ENCODE measurements at regions not wholly inside any gene's neighbourhood (a gene's known extent, or its start where the extent isn't known, plus 50 kb on each side); places are given as distances from the start of the nearest gene placed in this dataset.

- no peaks in the 10 kb centered on the region for H3K36me3 ChIP-seq (replicated peaks; ENCODE audit: control insufficient read depth, insufficient read depth, low read length)
- DNase-seq, result no peak
- no peaks in the 10 kb centered on the region for H3K27me3 ChIP-seq (ENCODE audit: control insufficient read depth, insufficient read depth, low read length)
- H3K4me3 ChIP-seq (ENCODE audit: insufficient read depth, low read depth, low read length), result no peak overlapping the region
These were observed 63.5 kb downstream of the PCDH18 start for GRCh38 chr4:137468836-137469235.

- DNase-seq, result no peak
- Histone ChIP-seq H3K27me3 (ENCODE audit: control insufficient read depth, insufficient read depth, low read length) (no peaks in the 10 kb centered on the region), H3K4me3 (ENCODE audit: insufficient read depth, low read depth, low read length) (no peak overlapping the region), H3K36me3 (replicated peaks; ENCODE audit: control insufficient read depth, insufficient read depth, low read length) (no peaks in the 10 kb centered on the region)
These were observed 64.8 kb downstream of the PCDH18 start for GRCh38 chr4:137467537-137467936.

DNA sequence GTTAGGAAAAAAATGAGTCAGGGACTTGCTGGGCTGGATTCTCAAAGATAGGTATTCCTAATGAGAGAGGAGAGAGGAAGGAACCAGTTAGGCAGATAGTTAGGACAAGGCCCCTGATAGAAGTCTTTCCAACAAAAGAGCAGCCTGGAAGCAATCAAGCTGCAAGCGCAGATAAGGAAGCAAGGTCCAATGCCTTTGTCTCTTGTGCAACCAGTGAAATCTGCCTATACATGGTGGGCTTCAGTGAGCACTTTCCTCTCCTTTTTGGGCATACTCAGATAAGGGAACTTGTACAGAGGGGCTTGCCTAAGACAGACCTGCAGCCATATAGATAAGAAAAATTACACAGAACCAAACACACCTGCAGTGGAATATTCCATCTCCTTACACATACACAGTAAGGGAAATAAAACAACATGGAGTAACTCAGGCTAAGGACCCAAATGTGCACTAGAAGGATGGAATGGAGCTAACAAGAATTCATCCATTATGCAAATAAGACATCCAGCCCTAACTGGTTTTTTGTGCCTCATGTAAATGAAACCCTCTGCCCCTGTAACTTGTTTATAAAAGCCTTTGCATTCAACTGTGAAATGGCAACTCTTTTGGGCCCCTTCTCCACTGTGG lies 68.8 kb downstream of the PCDH18 start:
- DNase-seq, result no peak
- Histone ChIP-seq H3K27me3 (ENCODE audit: control insufficient read depth, insufficient read depth, low read length) (no peaks in the 10 kb centered on the region), H3K36me3 (replicated peaks; ENCODE audit: control insufficient read depth, insufficient read depth, low read length) (no peaks in the 10 kb centered on the region), H3K4me3 (ENCODE audit: insufficient read depth, low read depth, low read length) (no peak overlapping the region)

GRCh38 chr4:137455647-137456321 lies 76.5 kb downstream of the PCDH18 start:
- no peak for DNase-seq
- H3K4me3 ChIP-seq (ENCODE audit: insufficient read depth, low read depth, low read length), result no peak overlapping the region
- no peaks in the 10 kb centered on the region for H3K36me3 ChIP-seq (replicated peaks; ENCODE audit: control insufficient read depth, insufficient read depth, low read length)
- no peaks in the 10 kb centered on the region for H3K27me3 ChIP-seq (ENCODE audit: control insufficient read depth, insufficient read depth, low read length)

DNA sequence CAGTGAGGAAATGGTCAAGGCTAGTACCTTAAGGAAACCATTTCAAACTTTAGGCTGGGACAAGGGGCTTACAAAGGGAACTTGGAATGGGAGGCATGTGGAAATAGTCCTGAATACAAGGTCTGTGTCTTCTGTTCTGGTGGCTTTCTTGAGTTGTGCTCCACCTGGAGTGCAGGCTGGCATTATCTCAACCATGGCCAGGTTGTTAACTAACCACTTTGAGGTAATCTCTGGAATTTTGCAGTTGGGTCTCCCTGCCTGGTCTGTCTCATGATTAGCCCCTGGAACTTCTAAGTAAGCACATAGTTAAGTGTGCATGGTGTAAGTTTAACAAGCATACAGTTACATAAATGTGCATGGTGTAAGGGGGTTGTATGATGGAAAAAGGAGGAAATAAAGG lies 77.5 kb downstream of the PCDH18 start:
- no peaks in the 10 kb centered on the region for H3K27me3 ChIP-seq (ENCODE audit: control insufficient read depth, insufficient read depth, low read length)
- no peak for DNase-seq
- no peak overlapping the region for H3K4me3 ChIP-seq (ENCODE audit: insufficient read depth, low read depth, low read length)
- no peaks in the 10 kb centered on the region for H3K36me3 ChIP-seq (replicated peaks; ENCODE audit: control insufficient read depth, insufficient read depth, low read length)

DNA sequence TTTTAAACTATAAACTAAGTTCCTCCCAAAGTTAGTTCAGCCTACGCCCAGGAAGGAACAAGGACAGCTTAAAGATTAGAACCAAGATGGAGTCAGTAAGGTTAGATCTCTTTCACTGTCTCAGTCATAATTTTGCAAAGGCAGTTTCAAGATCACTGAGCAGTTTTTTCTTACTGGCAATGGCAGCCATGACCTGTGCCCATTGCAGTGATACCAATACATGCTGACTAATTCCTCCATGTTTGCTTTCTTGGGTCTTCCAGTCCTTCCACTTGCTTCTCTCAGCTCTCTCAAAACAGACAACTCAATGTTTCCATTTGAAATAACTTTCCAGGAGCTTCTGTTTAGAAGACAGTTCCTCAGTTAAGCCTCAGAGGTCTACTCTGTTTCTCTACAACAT lies 79.5 kb downstream of the PCDH18 start:
- no peaks in the 10 kb centered on the region for H3K27me3 ChIP-seq (ENCODE audit: control insufficient read depth, insufficient read depth, low read length)
- no peaks in the 10 kb centered on the region for H3K36me3 ChIP-seq (replicated peaks; ENCODE audit: control insufficient read depth, insufficient read depth, low read length)
- no peak for DNase-seq
- no peak overlapping the region for H3K4me3 ChIP-seq (ENCODE audit: insufficient read depth, low read depth, low read length)

GRCh38 chr4:137451172-137451825 lies 81.0 kb downstream of the PCDH18 start:
- no peak overlapping the region for H3K4me3 ChIP-seq (ENCODE audit: insufficient read depth, low read depth, low read length)
- H3K36me3 ChIP-seq (replicated peaks; ENCODE audit: control insufficient read depth, insufficient read depth, low read length), result no peaks in the 10 kb centered on the region
- no peaks in the 10 kb centered on the region for H3K27me3 ChIP-seq (ENCODE audit: control insufficient read depth, insufficient read depth, low read length)
- DNase-seq, result no peak

GRCh38 chr4:137448402-137448801 lies 83.9 kb downstream of the PCDH18 start:
- no peak overlapping the region for H3K4me3 ChIP-seq (ENCODE audit: insufficient read depth, low read depth, low read length)
- no peaks in the 10 kb centered on the region for H3K36me3 ChIP-seq (replicated peaks; ENCODE audit: control insufficient read depth, insufficient read depth, low read length)
- no peaks in the 10 kb centered on the region for H3K27me3 ChIP-seq (ENCODE audit: control insufficient read depth, insufficient read depth, low read length)
- no peak for DNase-seq

DNA sequence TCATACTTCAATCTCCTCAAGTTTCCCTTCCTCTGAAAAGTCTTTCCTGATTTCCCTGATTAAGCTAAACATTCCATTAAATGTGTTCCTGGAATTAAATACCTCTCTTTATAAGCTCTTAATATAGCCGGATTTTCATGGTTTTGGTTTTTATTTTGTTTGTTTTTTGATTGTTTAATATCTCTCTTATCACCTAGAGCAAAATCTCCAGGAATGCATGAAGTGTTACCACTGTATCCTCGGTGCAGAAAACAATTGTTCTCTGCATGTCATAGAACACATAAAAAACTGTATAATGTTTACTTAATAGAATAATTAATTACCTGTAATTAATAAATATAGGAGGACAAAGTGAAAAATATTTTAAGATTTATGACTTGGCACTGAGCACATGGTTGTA lies 86.2 kb downstream of the PCDH18 start:
- no peak for DNase-seq
- H3K36me3 ChIP-seq (replicated peaks; ENCODE audit: control insufficient read depth, insufficient read depth, low read length), result no peaks in the 10 kb centered on the region
- H3K4me3 ChIP-seq (ENCODE audit: insufficient read depth, low read depth, low read length), result no peak overlapping the region
- no peaks in the 10 kb centered on the region for H3K27me3 ChIP-seq (ENCODE audit: control insufficient read depth, insufficient read depth, low read length)

- no peaks in the 10 kb centered on the region for H3K36me3 ChIP-seq (replicated peaks; ENCODE audit: control insufficient read depth, insufficient read depth, low read length)
- no peak overlapping the region for H3K4me3 ChIP-seq (ENCODE audit: insufficient read depth, low read depth, low read length)
- no peaks in the 10 kb centered on the region for H3K27me3 ChIP-seq (ENCODE audit: control insufficient read depth, insufficient read depth, low read length)
- DNase-seq, result no peak
These were observed 89.1 kb downstream of the PCDH18 start for GRCh38 chr4:137443031-137443800.

DNA sequence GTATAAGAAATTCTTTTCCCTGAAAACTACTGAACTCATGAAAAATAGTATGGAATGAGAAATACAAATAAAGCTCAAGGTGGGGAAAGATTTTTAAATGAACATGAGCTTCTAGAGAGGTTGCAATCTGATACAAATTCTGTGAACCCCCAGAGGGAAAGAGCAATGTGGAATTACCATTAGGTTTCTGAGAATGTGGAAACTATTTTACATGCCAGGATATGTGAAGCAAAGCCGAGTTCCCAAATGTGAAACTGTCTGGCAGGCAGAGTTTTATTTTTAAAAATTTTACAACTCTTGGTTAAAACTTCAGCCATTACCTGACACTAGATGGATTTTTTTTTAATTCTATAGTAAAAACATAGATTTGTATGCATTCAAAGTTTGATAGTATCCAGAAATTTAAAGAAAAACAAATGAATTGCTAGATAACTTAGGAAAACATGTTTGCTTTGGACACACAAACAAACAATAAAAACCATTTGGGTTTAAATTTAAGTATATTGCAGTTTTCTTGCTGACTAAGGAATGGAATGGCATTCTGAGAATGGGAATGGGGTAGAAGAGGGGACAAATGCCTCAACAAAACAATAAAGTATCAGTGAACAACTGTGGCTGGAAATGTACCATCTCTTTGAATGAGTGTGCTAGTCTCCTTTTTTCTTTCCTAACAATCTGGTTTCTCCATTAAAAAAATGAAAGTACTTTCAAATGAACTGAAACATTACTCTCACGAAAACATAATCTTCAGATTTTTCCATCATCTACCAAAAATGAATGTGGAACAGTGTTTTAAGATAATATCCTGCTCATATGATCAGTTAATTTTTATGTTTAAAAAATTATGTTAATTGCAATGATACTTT lies 99.6 kb downstream of the PCDH18 start:
- H3K36me3 ChIP-seq (replicated peaks; ENCODE audit: control insufficient read depth, insufficient read depth, low read length), result no peaks in the 10 kb centered on the region
- H3K27me3 ChIP-seq (ENCODE audit: control insufficient read depth, insufficient read depth, low read length), result no peaks in the 10 kb centered on the region
- no peak overlapping the region for H3K4me3 ChIP-seq (ENCODE audit: insufficient read depth, low read depth, low read length)
- no peak for DNase-seq

DNA sequence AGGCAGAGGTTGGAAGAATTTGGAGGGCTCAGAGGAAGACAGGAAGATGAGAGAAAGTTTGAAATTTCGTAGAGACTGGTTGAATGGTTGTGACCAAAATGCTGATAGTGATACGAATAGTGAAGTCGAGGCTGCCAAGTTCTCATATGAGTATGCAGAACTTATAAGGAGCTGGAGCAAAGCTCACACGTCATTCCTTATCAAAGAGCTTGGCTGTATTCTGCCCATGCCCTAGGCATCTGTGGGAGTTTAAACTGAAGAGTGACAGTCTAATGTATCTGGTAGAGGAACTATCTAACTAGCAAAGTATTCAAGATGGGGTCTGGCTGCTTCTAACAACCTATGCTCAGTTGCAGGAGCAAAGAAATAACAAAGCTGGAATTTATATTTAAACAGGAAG lies 102.1 kb downstream of the PCDH18 start:
- Histone ChIP-seq H3K36me3 (replicated peaks; ENCODE audit: control insufficient read depth, insufficient read depth, low read length) (no peaks in the 10 kb centered on the region), H3K27me3 (ENCODE audit: control insufficient read depth, insufficient read depth, low read length) (no peaks in the 10 kb centered on the region), H3K4me3 (ENCODE audit: insufficient read depth, low read depth, low read length) (no peak overlapping the region)
- DNase-seq, result no peak

GRCh38 chr4:137427411-137427810 lies 104.9 kb downstream of the PCDH18 start:
- no peaks in the 10 kb centered on the region for H3K27me3 ChIP-seq (ENCODE audit: control insufficient read depth, insufficient read depth, low read length)
- no peak for DNase-seq
- no peaks in the 10 kb centered on the region for H3K36me3 ChIP-seq (replicated peaks; ENCODE audit: control insufficient read depth, insufficient read depth, low read length)
- H3K4me3 ChIP-seq (ENCODE audit: insufficient read depth, low read depth, low read length), result no peak overlapping the region

DNA sequence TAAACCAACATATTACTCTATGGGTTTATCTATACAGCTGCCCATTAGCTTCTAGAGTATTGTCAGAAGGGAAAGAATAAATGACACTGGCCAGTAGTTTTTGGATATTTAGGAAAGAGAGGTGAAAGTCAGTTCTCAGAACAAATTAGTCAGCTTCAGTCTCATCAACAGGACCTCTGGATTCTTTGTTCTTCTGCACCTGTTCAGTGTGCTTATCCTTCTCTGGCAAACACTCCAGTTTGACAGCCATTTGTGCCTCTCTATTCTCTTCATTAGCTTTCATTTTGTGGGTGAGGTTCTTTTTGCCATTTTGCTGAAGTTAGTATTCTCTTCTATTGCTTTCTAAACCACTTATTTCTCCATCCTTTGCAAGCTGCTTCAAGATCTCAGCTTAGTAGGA lies 107.0 kb downstream of the PCDH18 start:
- DNase-seq, result no peak
- no peaks in the 10 kb centered on the region for H3K36me3 ChIP-seq (replicated peaks; ENCODE audit: control insufficient read depth, insufficient read depth, low read length)
- H3K27me3 ChIP-seq (ENCODE audit: control insufficient read depth, insufficient read depth, low read length), result no peaks in the 10 kb centered on the region
- no peak overlapping the region for H3K4me3 ChIP-seq (ENCODE audit: insufficient read depth, low read depth, low read length)

Data from H7 (cell line).